IMR-90 (cell line): ENCODE measurements at regions not wholly inside any gene's neighbourhood (a gene's known extent, or its start where the extent isn't known, plus 50 kb on each side); places are given as distances from the start of the nearest gene placed in this dataset.

Source experiments
- ATAC-seq: fragments of 200-7000 bp; cut with Tn5 transposase; 2 replicates; pipeline ENCODE4 v1.9.1; 2020; ENCODE audit warnings: low read depth, mild to moderate bottlenecking, moderate library complexity
- BruUV-seq: library from RNA; stranded (reverse); fragments of 400-500 nt; replicated peaks from 2 replicates; lab custom pipeline; 2021; lab: Mats Ljungman, UMichigan
- CTCF ChIA-PET: fragments of 300-600 bp; formaldehyde crosslinking; extraction: SDS; loops from one replicate; lab custom pipeline; 2021; ENCODE audit warnings: antibody characterized with exemption; lab: Yijun Ruan, JAX
- POLR2A ChIA-PET: fragments of 300-600 bp; sonication (Branson Sonifier 250); formaldehyde crosslinking; loops from one replicate; lab custom pipeline; 2022; ENCODE audit warnings: antibody characterized with exemption; ENCODE audit not compliant: unreplicated experiment; lab: Charles Lee
- DNase-seq: peaks from one replicate; pipeline ENCODE4 v3.0.0; 2013
- H2AFZ ChIP-seq: replicated peaks from 2 replicates; pipeline ENCODE3; 2013; ENCODE audit warnings: low read length, mild to moderate bottlenecking; ENCODE audit not compliant: poor library complexity
- H2AK5ac ChIP-seq: 2 replicates; pipeline ENCODE4 v1.6.1; 2013; ENCODE audit warnings: low read depth, low read length, inconsistent platforms
- H2AK9ac ChIP-seq: replicated peaks from 2 replicates; pipeline ENCODE3; 2013; ENCODE audit warnings: mild to moderate bottlenecking, low read depth, low read length, moderate library complexity; ENCODE audit not compliant: poor library complexity
- H2BK120ac ChIP-seq: 2 replicates; pipeline ENCODE4 v1.6.1; 2013; ENCODE audit warnings: low read depth, low read length, inconsistent platforms
- H2BK15ac ChIP-seq: 3 replicates; pipeline ENCODE4 v1.6.1; 2013; ENCODE audit warnings: low read depth, low read length, inconsistent platforms
- H2BK20ac ChIP-seq: 2 replicates; pipeline ENCODE4 v1.6.1; 2013; ENCODE audit warnings: low read depth, mild to moderate bottlenecking, inconsistent platforms, low read length, moderate library complexity
- H2BK5ac ChIP-seq: 2 replicates; pipeline ENCODE4 v1.6.1; 2013; ENCODE audit warnings: mild to moderate bottlenecking, low read depth, low read length, inconsistent platforms; ENCODE audit not compliant: poor library complexity, severe bottlenecking
- H3K14ac ChIP-seq: replicated peaks from 2 replicates; pipeline ENCODE4 v1.6.1; 2013; ENCODE audit warnings: low read depth, low read length, inconsistent platforms
- H3K18ac ChIP-seq: 2 replicates; pipeline ENCODE4 v1.6.1; 2013; ENCODE audit warnings: low read depth, low read length, control low read depth
- H3K23ac ChIP-seq: 2 replicates; pipeline ENCODE4 v1.6.1; 2013; ENCODE audit warnings: low read depth, low read length, inconsistent platforms
- H3K27ac ChIP-seq: 2 replicates; pipeline ENCODE4 v1.5.1; 2013; ENCODE audit warnings: mild to moderate bottlenecking, control low read depth, low read length; ENCODE audit not compliant: insufficient read depth
- H3K27me3 ChIP-seq: 2 replicates; pipeline ENCODE4 v1.6.1; 2013; ENCODE audit warnings: low read length; ENCODE audit not compliant: control insufficient read depth, insufficient read depth
- H3K36me3 ChIP-seq: 2 replicates; pipeline ENCODE4 v1.6.1; 2013; ENCODE audit warnings: low read length, mixed read lengths; ENCODE audit not compliant: control insufficient read depth, insufficient read depth
- H3K4ac ChIP-seq: 2 replicates; pipeline ENCODE4 v1.6.1; 2013; ENCODE audit warnings: low read depth, low read length, inconsistent platforms
- H3K4me1 ChIP-seq: 2 replicates; pipeline ENCODE4 v1.6.1; 2013; ENCODE audit warnings: low read length, mixed read lengths; ENCODE audit not compliant: control insufficient read depth, insufficient read depth
- H3K4me2 ChIP-seq: 2 replicates; pipeline ENCODE4 v1.6.1; 2013; ENCODE audit warnings: low read depth, mild to moderate bottlenecking, control low read depth, low read length, moderate library complexity
- H3K4me3 ChIP-seq: 2 replicates; pipeline ENCODE4 v1.5.1; 2013; ENCODE audit warnings: low read depth, mild to moderate bottlenecking, control low read depth, low read length, moderate library complexity; ENCODE audit not compliant: insufficient read depth
- H3K56ac ChIP-seq: 2 replicates; pipeline ENCODE4 v1.6.1; 2013; ENCODE audit warnings: low read length, inconsistent platforms; ENCODE audit not compliant: insufficient read depth; ENCODE audit errors: extremely low read depth
- H3K79me1 ChIP-seq, 2 experiments: 2 replicates each; pipeline ENCODE4 v1.6.1; 2013; ENCODE audit warnings: low read length in 2 of 2, inconsistent platforms in 1 of 2, low read depth in 1 of 2
- H3K9ac ChIP-seq: 2 replicates; pipeline ENCODE4 v1.6.1; 2013; ENCODE audit warnings: low read depth, low read length, control low read depth
- H3K9me1 ChIP-seq: 2 replicates; pipeline ENCODE4 v1.6.1; 2013; ENCODE audit warnings: low read length, inconsistent platforms; ENCODE audit not compliant: insufficient read depth
- H3K9me3 ChIP-seq: 2 replicates; pipeline ENCODE4 v1.6.1; 2013; ENCODE audit warnings: low read length; ENCODE audit not compliant: control insufficient read depth, insufficient read depth
- H4K20me1 ChIP-seq: 2 replicates; pipeline ENCODE4 v1.6.1; 2013; ENCODE audit warnings: low read length, inconsistent platforms; ENCODE audit not compliant: insufficient read depth
- H4K5ac ChIP-seq: 2 replicates; pipeline ENCODE4 v1.6.1; 2013; ENCODE audit warnings: mild to moderate bottlenecking, low read depth, low read length, control low read depth
- H4K8ac ChIP-seq, 2 experiments: 2 replicates each; pipeline ENCODE4 v1.6.1; 2013; ENCODE audit warnings: low read depth in 2 of 2, low read length in 2 of 2, control low read depth in 1 of 2, inconsistent platforms in 1 of 2
- H4K91ac ChIP-seq: 2 replicates; pipeline ENCODE4 v1.6.1; 2013; ENCODE audit warnings: low read depth, low read length, inconsistent platforms; ENCODE audit not compliant: insufficient read depth
- MAZ ChIP-seq: IDR thresholded peaks from 2 replicates; pipeline ENCODE4 v1.6.1; 2012; ENCODE audit warnings: low read depth, mild to moderate bottlenecking, low read length, improper control_type of control experiment, moderate library complexity, borderline replicate concordance
- SMC3 ChIP-seq: fragments of 150-350 bp; IDR thresholded peaks from 2 replicates; pipeline ENCODE4 v1.6.1; 2016; ENCODE audit warnings: low read depth, mild to moderate bottlenecking, antibody characterized with exemption, low read length, moderate library complexity
- WGBS, 2 experiments: methylation state at CpG; one replicate each; pipeline versions ENCODE4 v1.1.5 to v1.1.7; 2013; ENCODE audit warnings: missing lambda C conversion rate in 2 of 2; ENCODE audit not compliant: insufficient read length in 1 of 2; ENCODE audit errors: extremely low coverage in 2 of 2; 5-methylcytosine and 5-hydroxymethylcytosine counted together
- dilution Hi-C: fragments of 300-500 bp; cut with HindIII; formaldehyde crosslinking; loops from one replicate; pipeline ENCODE4 v1.14.3; 2018; ENCODE audit warnings: low sequenced_read_pairs; ENCODE audit not compliant: unreplicated experiment
- in situ Hi-C: fragments of 300-500 bp; cut with MboI; formaldehyde crosslinking; loops from 3 replicates; pipeline ENCODE4 v1.14.3; 2019; ENCODE audit warnings: low sequenced_read_pairs, inconsistent platforms, mixed read lengths
- intact Hi-C: fragments of 100-400 bp; cut with micrococcal nuclease; formaldehyde crosslinking; loops from 2 replicates; pipeline ENCODE4 v1.10.0; 2022

DNA sequence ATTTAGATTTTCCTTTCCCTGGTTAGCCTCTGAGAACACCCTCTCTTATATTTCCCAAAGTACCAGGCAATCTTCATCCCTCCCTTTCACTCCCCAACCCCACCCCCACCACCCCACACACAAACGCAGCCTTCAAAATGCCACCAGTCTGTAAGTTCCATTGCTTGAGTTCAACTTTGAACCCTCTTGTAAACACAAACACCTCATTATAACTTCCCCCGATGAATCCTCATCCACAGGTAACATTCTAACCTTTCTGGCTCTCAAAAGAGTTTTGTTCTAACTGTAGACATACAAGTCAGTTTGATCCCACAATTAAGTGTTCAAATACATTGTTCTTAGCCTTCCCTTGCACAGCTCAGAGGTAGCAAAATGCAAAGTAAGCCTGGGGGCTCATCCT is 199.4 kb upstream of the FOXN3 start:
- dilution Hi-C loops: no loop called here
- Histone ChIP-seq H4K5ac (no peak overlapping the region), H4K8ac (no peak overlapping the region), H3K4me2 (peak overlapping the region; percentile 69), H3K36me3 (peaks cover 2% of the 10 kb centered on the region; the same call in 1 of the 2 replicates), H4K20me1 (no peaks in the 10 kb centered on the region; the same call in 1 of the 2 replicates), H3K56ac (no peak overlapping the region), H3K18ac (peak overlapping the region; percentile 61; the same call in 1 of the 2 replicates), H3K9me3 (no peaks in the 10 kb centered on the region), H3K9ac (no peak overlapping the region), H3K79me1 (peaks cover 6 to 51% of the 10 kb centered on the region in 2 experiments; a peak in 3 of 4 replicates), H2BK120ac (no peak overlapping the region), H3K27ac (no peak overlapping the region), H3K14ac (peak overlapping the region; percentile 22; the same call in 1 of the 2 replicates), H3K4me3 (no peak overlapping the region), H3K23ac (peak overlapping the region; percentile 44; the same call in 1 of the 2 replicates), H2BK20ac (no peak overlapping the region), H3K4ac (no peak overlapping the region), H2AK5ac (no peak overlapping the region), H3K4me1 (peaks cover 10% of the 10 kb centered on the region), H3K27me3 (no peaks in the 10 kb centered on the region), H2BK5ac (peak overlapping the region; percentile 11), H2AK9ac (no peak overlapping the region), H2BK15ac (no peak overlapping the region; the same call in 2 of the 3 replicates), H2AFZ (no peak overlapping the region), H3K9me1 (no peaks in the 10 kb centered on the region), H4K91ac (no peak overlapping the region)
- 57% methylated on average over 1 of the region's 2 CpGs; no CpG with 5 or more reads in 1 of the 2 experiments for WGBS, 2 experiments
- in situ Hi-C loops: loop anchor here (5.0 to 10.0 kb wide), 2 partner anchors 192 to 296 kb away; no protein-coding TSS in a partner anchor
- intact Hi-C loops: loop anchor here (5.0 to 10.0 kb wide), 2 partner anchors 198 to 231 kb away; no protein-coding TSS in a partner anchor
- POLR2A ChIA-PET: no interaction called here
- CTCF ChIA-PET: interaction anchor here (0.5 kb wide), 1 partner anchor 109 kb away, joined by 7 read pairs; no protein-coding TSS in a partner anchor
- no peak for ATAC-seq
- no peak for DNase-seq
- TF ChIP-seq MAZ (no peak), SMC3 (no peak)
- BruUV-seq: no TSS peak
